ENCODE measurements at regions not wholly inside any gene's neighbourhood (a gene's known extent, or its start where the extent isn't known, plus 50 kb on each side); places are given as distances from the start of the nearest gene placed in this dataset.
"Not testable (repeated sequence)": the region's sequence is repeated elsewhere in the genome, so short reads cannot be mapped to it uniquely, and the experiment has no call there.

DNA sequence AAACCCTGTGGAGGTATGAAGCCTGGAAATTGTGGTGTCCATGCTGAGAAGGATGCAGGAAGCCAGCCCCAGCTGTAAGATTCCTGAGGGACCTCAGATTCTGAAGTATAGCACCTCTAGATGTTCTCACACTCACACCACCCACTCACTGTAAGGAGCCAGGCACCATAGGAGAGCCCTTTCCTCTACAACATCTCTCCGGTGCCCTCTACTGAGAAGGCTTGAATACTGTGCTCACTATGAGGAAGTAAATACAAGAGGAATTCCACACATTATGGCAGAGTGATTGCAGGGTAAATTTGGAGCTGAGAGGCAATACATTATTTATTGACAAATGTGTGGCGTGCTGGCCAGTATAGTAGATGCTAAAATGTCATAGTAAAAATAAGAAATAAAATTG lies 2414.0 kb upstream of the PCDH20 start:
- TF ChIP-seq, protein P1, sequence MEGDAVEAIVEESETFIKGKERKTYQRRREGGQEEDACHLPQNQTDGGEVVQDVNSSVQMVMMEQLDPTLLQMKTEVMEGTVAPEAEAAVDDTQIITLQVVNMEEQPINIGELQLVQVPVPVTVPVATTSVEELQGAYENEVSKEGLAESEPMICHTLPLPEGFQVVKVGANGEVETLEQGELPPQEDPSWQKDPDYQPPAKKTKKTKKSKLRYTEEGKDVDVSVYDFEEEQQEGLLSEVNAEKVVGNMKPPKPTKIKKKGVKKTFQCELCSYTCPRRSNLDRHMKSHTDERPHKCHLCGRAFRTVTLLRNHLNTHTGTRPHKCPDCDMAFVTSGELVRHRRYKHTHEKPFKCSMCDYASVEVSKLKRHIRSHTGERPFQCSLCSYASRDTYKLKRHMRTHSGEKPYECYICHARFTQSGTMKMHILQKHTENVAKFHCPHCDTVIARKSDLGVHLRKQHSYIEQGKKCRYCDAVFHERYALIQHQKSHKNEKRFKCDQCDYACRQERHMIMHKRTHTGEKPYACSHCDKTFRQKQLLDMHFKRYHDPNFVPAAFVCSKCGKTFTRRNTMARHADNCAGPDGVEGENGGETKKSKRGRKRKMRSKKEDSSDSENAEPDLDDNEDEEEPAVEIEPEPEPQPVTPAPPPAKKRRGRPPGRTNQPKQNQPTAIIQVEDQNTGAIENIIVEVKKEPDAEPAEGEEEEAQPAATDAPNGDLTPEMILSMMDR (conservative IDR thresholded peaks at IDR 0.05; ENCODE audit: low read depth in 2 of 2) = not testable (repeated sequence)
- not testable (repeated sequence) for TF ChIP-seq EZH2phosphoT487 (IDR thresholded peaks at IDR 0.05; ENCODE audit: unreplicated experiment); EZH2 (IDR thresholded peaks at IDR 0.05; ENCODE audit: low read depth, unreplicated experiment); CREB1 (CRISPR knock-in tag; IDR thresholded peaks at IDR 0.05; ENCODE audit: low read depth)
- TF ChIP-seq, protein P2, sequence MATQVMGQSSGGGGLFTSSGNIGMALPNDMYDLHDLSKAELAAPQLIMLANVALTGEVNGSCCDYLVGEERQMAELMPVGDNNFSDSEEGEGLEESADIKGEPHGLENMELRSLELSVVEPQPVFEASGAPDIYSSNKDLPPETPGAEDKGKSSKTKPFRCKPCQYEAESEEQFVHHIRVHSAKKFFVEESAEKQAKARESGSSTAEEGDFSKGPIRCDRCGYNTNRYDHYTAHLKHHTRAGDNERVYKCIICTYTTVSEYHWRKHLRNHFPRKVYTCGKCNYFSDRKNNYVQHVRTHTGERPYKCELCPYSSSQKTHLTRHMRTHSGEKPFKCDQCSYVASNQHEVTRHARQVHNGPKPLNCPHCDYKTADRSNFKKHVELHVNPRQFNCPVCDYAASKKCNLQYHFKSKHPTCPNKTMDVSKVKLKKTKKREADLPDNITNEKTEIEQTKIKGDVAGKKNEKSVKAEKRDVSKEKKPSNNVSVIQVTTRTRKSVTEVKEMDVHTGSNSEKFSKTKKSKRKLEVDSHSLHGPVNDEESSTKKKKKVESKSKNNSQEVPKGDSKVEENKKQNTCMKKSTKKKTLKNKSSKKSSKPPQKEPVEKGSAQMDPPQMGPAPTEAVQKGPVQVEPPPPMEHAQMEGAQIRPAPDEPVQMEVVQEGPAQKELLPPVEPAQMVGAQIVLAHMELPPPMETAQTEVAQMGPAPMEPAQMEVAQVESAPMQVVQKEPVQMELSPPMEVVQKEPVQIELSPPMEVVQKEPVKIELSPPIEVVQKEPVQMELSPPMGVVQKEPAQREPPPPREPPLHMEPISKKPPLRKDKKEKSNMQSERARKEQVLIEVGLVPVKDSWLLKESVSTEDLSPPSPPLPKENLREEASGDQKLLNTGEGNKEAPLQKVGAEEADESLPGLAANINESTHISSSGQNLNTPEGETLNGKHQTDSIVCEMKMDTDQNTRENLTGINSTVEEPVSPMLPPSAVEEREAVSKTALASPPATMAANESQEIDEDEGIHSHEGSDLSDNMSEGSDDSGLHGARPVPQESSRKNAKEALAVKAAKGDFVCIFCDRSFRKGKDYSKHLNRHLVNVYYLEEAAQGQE (IDR thresholded peaks at IDR 0.05; ENCODE audit: unreplicated experiment) = not testable (repeated sequence)

All from GM23338 (cell line).